ENCODE measurements at regions not wholly inside any gene's neighbourhood (a gene's known extent, or its start where the extent isn't known, plus 50 kb on each side); places are given as distances from the start of the nearest gene placed in this dataset.

DNA sequence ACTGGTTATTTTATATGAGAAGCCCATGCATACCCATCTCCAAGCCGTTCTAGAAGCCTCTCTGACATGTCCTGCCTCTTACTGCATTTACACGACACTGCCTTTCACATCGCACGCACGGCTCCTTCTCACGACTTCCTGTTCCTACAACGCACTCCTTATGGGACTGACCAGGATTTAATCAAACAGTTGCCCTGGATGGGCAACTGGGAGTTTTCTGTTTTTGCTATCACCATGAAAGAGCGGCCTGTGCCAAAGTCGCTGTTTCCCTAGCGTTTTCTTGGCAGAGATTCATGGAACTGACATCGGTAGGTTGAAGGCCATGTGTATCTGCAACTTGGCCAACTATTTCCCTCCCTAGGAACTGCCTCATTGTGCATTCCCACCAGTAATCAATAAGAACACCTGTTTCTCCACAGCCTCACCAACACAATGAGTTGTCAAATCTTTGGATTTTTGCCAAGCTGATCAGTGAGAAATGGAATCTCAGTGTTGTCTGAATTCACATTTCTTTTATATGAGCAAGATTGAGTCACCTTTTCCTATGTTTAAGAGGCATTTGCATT lies 97.2 kb upstream of the OTOS start:
- no peak overlapping the region for H3K27ac ChIP-seq (ENCODE audit: low read length)
- H3K36me3 ChIP-seq (ENCODE audit: control insufficient read depth, insufficient read depth, low read length) = no peaks in the 10 kb centered on the region
- TF ChIP-seq, protein P1, sequence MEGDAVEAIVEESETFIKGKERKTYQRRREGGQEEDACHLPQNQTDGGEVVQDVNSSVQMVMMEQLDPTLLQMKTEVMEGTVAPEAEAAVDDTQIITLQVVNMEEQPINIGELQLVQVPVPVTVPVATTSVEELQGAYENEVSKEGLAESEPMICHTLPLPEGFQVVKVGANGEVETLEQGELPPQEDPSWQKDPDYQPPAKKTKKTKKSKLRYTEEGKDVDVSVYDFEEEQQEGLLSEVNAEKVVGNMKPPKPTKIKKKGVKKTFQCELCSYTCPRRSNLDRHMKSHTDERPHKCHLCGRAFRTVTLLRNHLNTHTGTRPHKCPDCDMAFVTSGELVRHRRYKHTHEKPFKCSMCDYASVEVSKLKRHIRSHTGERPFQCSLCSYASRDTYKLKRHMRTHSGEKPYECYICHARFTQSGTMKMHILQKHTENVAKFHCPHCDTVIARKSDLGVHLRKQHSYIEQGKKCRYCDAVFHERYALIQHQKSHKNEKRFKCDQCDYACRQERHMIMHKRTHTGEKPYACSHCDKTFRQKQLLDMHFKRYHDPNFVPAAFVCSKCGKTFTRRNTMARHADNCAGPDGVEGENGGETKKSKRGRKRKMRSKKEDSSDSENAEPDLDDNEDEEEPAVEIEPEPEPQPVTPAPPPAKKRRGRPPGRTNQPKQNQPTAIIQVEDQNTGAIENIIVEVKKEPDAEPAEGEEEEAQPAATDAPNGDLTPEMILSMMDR (IDR thresholded peaks at IDR 0.05) = no peak
- peaks cover 0 to 2% of the 10 kb centered on the region in 2 donors for H3K9me3 Mint-ChIP-seq
- no peaks in the 10 kb centered on the region for H3K9me3 ChIP-seq (ENCODE audit: control insufficient read depth, insufficient read depth, low read length)
- H3K4me3 ChIP-seq (ENCODE audit: low read length) = no peak overlapping the region
- H3K27me3 ChIP-seq (ENCODE audit: control insufficient read depth, insufficient read depth, low read length) = no peaks in the 10 kb centered on the region
- no peak overlapping the region for H3K27ac Mint-ChIP-seq
- H3K27me3 Mint-ChIP-seq (ENCODE audit: low read depth in 2 of 2) = peaks cover 0 to 10% of the 10 kb centered on the region in 2 donors
- WGBS (ENCODE audit: insufficient coverage) = 91% methylated on average over 11 of the region's 11 CpGs
- H3K4me1 ChIP-seq (ENCODE audit: control insufficient read depth, insufficient read depth, low read length) = peaks cover 5% of the 10 kb centered on the region
- H3K4me1 Mint-ChIP-seq = no peaks in the 10 kb centered on the region
- ATAC-seq (no peak), DNase-seq (no peak)
- intact Hi-C loops (cut with micrococcal nuclease) = no loop called here
- no peak overlapping the region for H3K4me3 Mint-ChIP-seq
- H3K36me3 Mint-ChIP-seq = no peaks in the 10 kb centered on the region

GRCh38 chr2:240238201-240238600 lies 97.7 kb upstream of the OTOS start:
- intact Hi-C loops (cut with micrococcal nuclease) = no loop called here
- ATAC-seq (no peak), DNase-seq (no peak)
- 74% methylated on average over 1 of the region's 1 CpG for WGBS (ENCODE audit: insufficient coverage)
- Histone ChIP-seq H3K9me3 (ENCODE audit: control insufficient read depth, insufficient read depth, low read length) (no peaks in the 10 kb centered on the region), H3K36me3 (ENCODE audit: control insufficient read depth, insufficient read depth, low read length) (no peaks in the 10 kb centered on the region), H3K4me1 (ENCODE audit: control insufficient read depth, insufficient read depth, low read length) (peaks cover under 1% of the 10 kb centered on the region), H3K27ac (ENCODE audit: low read length) (no peak overlapping the region), H3K4me3 (ENCODE audit: low read length) (no peak overlapping the region), H3K27me3 (ENCODE audit: control insufficient read depth, insufficient read depth, low read length) (peaks cover 1% of the 10 kb centered on the region)
- H3K36me3 Mint-ChIP-seq = no peaks in the 10 kb centered on the region
- no peaks in the 10 kb centered on the region for H3K4me1 Mint-ChIP-seq
- no peak overlapping the region for H3K27ac Mint-ChIP-seq
- H3K27me3 Mint-ChIP-seq (ENCODE audit: low read depth in 2 of 2) = peaks cover 0 to 10% of the 10 kb centered on the region in 2 donors
- H3K4me3 Mint-ChIP-seq = no peak overlapping the region
- TF ChIP-seq, protein P1 (IDR thresholded peaks at IDR 0.05) = no peak
- peaks cover 0 to 2% of the 10 kb centered on the region in 2 donors for H3K9me3 Mint-ChIP-seq

DNA sequence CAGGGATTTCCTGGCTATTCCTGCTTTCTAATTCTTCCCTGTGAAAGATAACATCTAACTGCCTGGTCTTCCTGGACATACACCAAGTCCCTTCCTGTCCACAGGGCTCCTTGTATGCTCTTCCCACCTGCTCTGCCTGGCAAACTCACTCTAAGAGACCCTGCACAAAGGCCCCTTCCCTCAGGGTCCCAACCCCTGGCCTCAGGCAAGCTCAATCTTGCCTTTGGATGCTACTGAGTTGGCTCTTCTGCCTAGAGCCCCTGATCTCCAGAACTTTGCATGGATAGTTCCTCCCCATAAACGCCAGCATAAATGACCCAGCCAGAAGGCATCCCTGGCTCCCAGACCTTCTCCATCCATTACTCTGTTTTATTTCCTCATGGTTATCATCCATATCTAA lies 98.3 kb upstream of the OTOS start:
- DNase-seq = no peak
- intact Hi-C loops (cut with micrococcal nuclease) = no loop called here
- H3K36me3 Mint-ChIP-seq = no peaks in the 10 kb centered on the region
- H3K27ac ChIP-seq (ENCODE audit: low read length) = no peak overlapping the region
- TF ChIP-seq, protein P1 (IDR thresholded peaks at IDR 0.05) = no peak
- no peaks in the 10 kb centered on the region for H3K36me3 ChIP-seq (ENCODE audit: control insufficient read depth, insufficient read depth, low read length)
- no peak overlapping the region for H3K4me3 ChIP-seq (ENCODE audit: low read length)
- WGBS (ENCODE audit: insufficient coverage) = 83% methylated on average over 1 of the region's 1 CpG
- no peak for ATAC-seq
- H3K4me1 Mint-ChIP-seq = no peaks in the 10 kb centered on the region
- peaks cover 2% of the 10 kb centered on the region for H3K27me3 ChIP-seq (ENCODE audit: control insufficient read depth, insufficient read depth, low read length)
- H3K4me3 Mint-ChIP-seq = no peak overlapping the region
- H3K27me3 Mint-ChIP-seq (ENCODE audit: low read depth in 2 of 2) = peaks cover under 1 to 10% of the 10 kb centered on the region in 2 donors
- H3K27ac Mint-ChIP-seq = no peak overlapping the region
- H3K4me1 ChIP-seq (ENCODE audit: control insufficient read depth, insufficient read depth, low read length) = no peaks in the 10 kb centered on the region
- no peaks in the 10 kb centered on the region for H3K9me3 ChIP-seq (ENCODE audit: control insufficient read depth, insufficient read depth, low read length)
- H3K9me3 Mint-ChIP-seq = peaks cover 0 to 2% of the 10 kb centered on the region in 2 donors

DNA sequence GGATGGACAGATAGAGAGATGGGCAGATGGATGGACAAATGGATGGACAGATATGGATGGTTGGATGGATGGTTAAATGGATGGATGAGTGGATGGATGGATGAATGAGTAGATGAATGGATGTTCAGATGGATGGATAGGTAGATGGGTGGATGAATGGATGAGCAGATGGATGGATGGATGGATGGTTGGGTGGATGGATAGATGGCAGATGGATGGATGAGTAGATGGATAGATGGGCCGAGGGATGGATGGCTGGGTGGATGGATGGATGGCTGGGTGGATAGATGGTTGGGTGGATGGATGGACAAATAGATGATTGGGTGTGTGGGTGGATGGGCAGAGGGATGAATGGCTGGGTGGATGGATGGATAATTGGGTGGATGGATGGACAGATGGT lies 98.9 kb upstream of the OTOS start:
- Histone ChIP-seq H3K36me3 (ENCODE audit: control insufficient read depth, insufficient read depth, low read length) (no peaks in the 10 kb centered on the region), H3K27me3 (ENCODE audit: control insufficient read depth, insufficient read depth, low read length) (peaks cover 2% of the 10 kb centered on the region), H3K27ac (ENCODE audit: low read length) (no peak overlapping the region), H3K4me1 (ENCODE audit: control insufficient read depth, insufficient read depth, low read length) (no peaks in the 10 kb centered on the region), H3K9me3 (ENCODE audit: control insufficient read depth, insufficient read depth, low read length) (no peaks in the 10 kb centered on the region), H3K4me3 (ENCODE audit: low read length) (no peak overlapping the region)
- TF ChIP-seq, protein P1 (IDR thresholded peaks at IDR 0.05) = no peak
- Mint-ChIP-seq H3K36me3 (no peaks in the 10 kb centered on the region), H3K4me3 (no peak overlapping the region), H3K27ac (no peak overlapping the region), H3K27me3 (ENCODE audit: low read depth in 2 of 2) (peaks cover 6 to 13% of the 10 kb centered on the region in 2 donors), H3K4me1 (no peaks in the 10 kb centered on the region), H3K9me3 (peaks cover 0 to 2% of the 10 kb centered on the region in 2 donors)
- intact Hi-C loops (cut with micrococcal nuclease) = no loop called here
- ATAC-seq = no peak
- DNase-seq = no peak
- 92% methylated on average over 1 of the region's 1 CpG for WGBS (ENCODE audit: insufficient coverage)
